B cell (primary cell): ENCODE measurements at regions not wholly inside any gene's neighbourhood (a gene's known extent, or its start where the extent isn't known, plus 50 kb on each side); places are given as distances from the start of the nearest gene placed in this dataset.
"Not testable (repeated sequence)": the region's sequence is repeated elsewhere in the genome, so short reads cannot be mapped to it uniquely, and the experiment has no call there.

Experiments used
- ATAC-seq: fragments of 200-7000 bp; cut with Tn5 transposase; one replicate; pipeline ENCODE4 v1.10.0; 2021; ENCODE audit warnings: low read depth, mild to moderate bottlenecking, moderate number of reproducible peaks, moderate library complexity
- CTCF ChIA-PET: fragments of 350-600 bp; sonication (Branson Sonifier 250); formaldehyde crosslinking; loops from one replicate; lab custom pipeline; 2021; ENCODE audit warnings: antibody characterized with exemption, inconsistent platforms; lab: Charles Lee
- POLR2A ChIA-PET: fragments of 350-600 bp; sonication (Branson Sonifier 250); formaldehyde crosslinking; loops from one replicate; lab custom pipeline; 2021; ENCODE audit warnings: antibody characterized with exemption; lab: Charles Lee
- DNase-seq: peaks from one replicate; pipeline ENCODE4 v3.0.0; 2013
- H2AFZ ChIP-seq: 2 replicates; pipeline ENCODE4 v1.6.1; 2012; ENCODE audit warnings: mild to moderate bottlenecking, low read depth, low read length; ENCODE audit not compliant: insufficient read depth, poor library complexity, severe bottlenecking
- H3K27ac ChIP-seq, 2 donors: 1 replicate in 1 of 2; 2 replicates in 1 of 2; pipeline ENCODE4 v1.5.1; 2012 to 2013; ENCODE audit warnings: low read length in 2 of 2, mild to moderate bottlenecking in 2 of 2, moderate library complexity in 1 of 2
- H3K27me3 ChIP-seq, 4 experiments: fragments of 200-600 bp in 1 of 4; sonication (generic) in 1 of 4; replicated peaks in 1 of 4; 1 replicate in 2 of 4; 2 replicates in 2 of 4; pipeline versions ENCODE4 v1.6.1 to v1.7.0; 2013 to 2016; ENCODE audit warnings: low read length in 3 of 4, mild to moderate bottlenecking in 2 of 4, mixed read lengths in 1 of 4, moderate library complexity in 1 of 4; ENCODE audit not compliant: insufficient read depth in 4 of 4, control insufficient read depth in 3 of 4; ENCODE audit errors: control extremely low read depth in 1 of 4
- H3K36me3 ChIP-seq, 2 experiments: replicated peaks in 1 of 2; 1 replicate in 1 of 2; 2 replicates in 1 of 2; pipeline versions ENCODE4 v1.6.1 to v1.7.1; 2013; ENCODE audit warnings: low read length in 1 of 2; ENCODE audit not compliant: insufficient read depth in 2 of 2, control insufficient read depth in 1 of 2; ENCODE audit errors: control extremely low read depth in 1 of 2, extremely low read depth in 1 of 2
- H3K4me1 ChIP-seq, 2 donors: fragments of 200-600 bp in 1 of 2; sonication (generic) in 1 of 2; 1 replicate in 1 of 2; 2 replicates in 1 of 2; pipeline versions ENCODE4 v1.5.1 to v1.6.1; 2013 to 2017; ENCODE audit warnings: low read length in 2 of 2; ENCODE audit not compliant: control insufficient read depth in 2 of 2, insufficient read depth in 2 of 2
- H3K4me2 ChIP-seq: replicated peaks from 2 replicates; pipeline ENCODE3; 2012; ENCODE audit warnings: mild to moderate bottlenecking, low read depth, low read length; ENCODE audit not compliant: poor library complexity, severe bottlenecking
- H3K4me3 ChIP-seq, 5 experiments: fragments of 200-600 bp in 1 of 5; sonication (generic) in 1 of 5; 1 replicate in 3 of 5; 2 replicates in 2 of 5; pipeline versions ENCODE4 v1.5.1 to v1.7.0; 2011 to 2016; ENCODE audit warnings: low read length in 4 of 5, mild to moderate bottlenecking in 4 of 5, low read depth in 2 of 5, control low read depth in 1 of 5, moderate library complexity in 1 of 5; ENCODE audit not compliant: insufficient read depth in 1 of 5; ENCODE audit errors: control extremely low read depth in 1 of 5, extremely low read depth in 1 of 5
- H3K79me2 ChIP-seq: fragments of 200-600 bp; sonication (generic); one replicate; pipeline ENCODE4 v1.6.0; 2016; ENCODE audit warnings: low read length; ENCODE audit not compliant: control insufficient read depth, insufficient read depth
- H3K9ac ChIP-seq: fragments of 200-600 bp; sonication (generic); 2 replicates; pipeline ENCODE4 v1.6.1; 2017; ENCODE audit warnings: mild to moderate bottlenecking, low read length, moderate library complexity
- H3K9me3 ChIP-seq, 3 donors: one replicate each; pipeline versions ENCODE4 v1.6.1 to v1.7.1; 2013; ENCODE audit warnings: low read length in 2 of 3; ENCODE audit not compliant: control insufficient read depth in 2 of 3, insufficient read depth in 1 of 3; ENCODE audit errors: control extremely low read depth in 1 of 3
- H4K20me1 ChIP-seq: 2 replicates; pipeline ENCODE4 v1.6.0; 2012; ENCODE audit warnings: mild to moderate bottlenecking, low read length; ENCODE audit not compliant: insufficient read depth, control insufficient read depth, poor library complexity, severe bottlenecking
- H3K27ac Mint-ChIP-seq: one replicate; pipeline ENCODE4 v1.8.0; 2021; ENCODE audit warnings: mixed read lengths
- H3K27me3 Mint-ChIP-seq: one replicate; pipeline ENCODE4 v1.8.0; 2021; ENCODE audit warnings: mixed read lengths
- H3K4me1 Mint-ChIP-seq: one replicate; pipeline ENCODE4 v1.8.0; 2021; ENCODE audit warnings: mixed read lengths
- H3K4me3 Mint-ChIP-seq: one replicate; pipeline ENCODE4 v1.8.0; 2021; ENCODE audit warnings: mixed read lengths
- H3K9me3 Mint-ChIP-seq: one replicate; pipeline ENCODE4 v1.8.0; 2022; ENCODE audit warnings: mixed read lengths; ENCODE audit not compliant: insufficient read depth
- CTCF ChIP-seq: fragments of 200-600 bp; IDR thresholded peaks from one replicate; pipeline ENCODE4 v1.8.0; 2022; ENCODE audit warnings: antibody characterized with exemption, mild to moderate bottlenecking
- EZH2 ChIP-seq: IDR thresholded peaks from 2 replicates; pipeline ENCODE4 v1.6.1; 2012; ENCODE audit warnings: borderline replicate concordance, low read depth, mild to moderate bottlenecking, moderate library complexity, low read length; ENCODE audit not compliant: insufficient read depth, poor library complexity, severe bottlenecking
- WGBS: methylation state at CpG from one replicate; pipeline ENCODE4 v1.1.5; 2013; ENCODE audit warnings: missing lambda C conversion rate; ENCODE audit not compliant: insufficient coverage; 5-methylcytosine and 5-hydroxymethylcytosine counted together
- intact Hi-C: fragments of 100-400 bp; cut with micrococcal nuclease; formaldehyde crosslinking; loops from one replicate; pipeline ENCODE4 v1.10.0; 2022

GRCh38 chr12:25710128-25710527 is 157.0 kb upstream of the LMNTD1 start:
- H3K4me3 Mint-ChIP-seq, result no peak overlapping the region
- Histone ChIP-seq H2AFZ (no peak overlapping the region), H3K27ac (no peak overlapping the region), H3K4me3 (no peak overlapping the region), H3K4me2 (no peak overlapping the region), H3K36me3 (no peaks in the 10 kb centered on the region), H3K79me2 (no peaks in the 10 kb centered on the region), H3K9me3 (peaks cover 0 to 12% (median 1%) of the 10 kb centered on the region in 3 donors), H4K20me1 (no peaks in the 10 kb centered on the region), H3K27me3 (no peaks in the 10 kb centered on the region), H3K9ac (no peak overlapping the region), H3K4me1 (no peaks in the 10 kb centered on the region)
- ATAC-seq, result no peak
- intact Hi-C loops, result no loop called here
- H3K27ac Mint-ChIP-seq, result no peak overlapping the region
- peaks cover 12% of the 10 kb centered on the region for H3K4me1 Mint-ChIP-seq
- no peak for DNase-seq
- POLR2A ChIA-PET, result no interaction called here
- no peak for TF ChIP-seq CTCF
- TF ChIP-seq EZH2, result no peak
- no peaks in the 10 kb centered on the region for H3K27me3 Mint-ChIP-seq
- WGBS, result no CpG with 5 or more reads among the region's 2 CpGs
- no peaks in the 10 kb centered on the region for H3K9me3 Mint-ChIP-seq
- CTCF ChIA-PET, result no interaction called here

DNA sequence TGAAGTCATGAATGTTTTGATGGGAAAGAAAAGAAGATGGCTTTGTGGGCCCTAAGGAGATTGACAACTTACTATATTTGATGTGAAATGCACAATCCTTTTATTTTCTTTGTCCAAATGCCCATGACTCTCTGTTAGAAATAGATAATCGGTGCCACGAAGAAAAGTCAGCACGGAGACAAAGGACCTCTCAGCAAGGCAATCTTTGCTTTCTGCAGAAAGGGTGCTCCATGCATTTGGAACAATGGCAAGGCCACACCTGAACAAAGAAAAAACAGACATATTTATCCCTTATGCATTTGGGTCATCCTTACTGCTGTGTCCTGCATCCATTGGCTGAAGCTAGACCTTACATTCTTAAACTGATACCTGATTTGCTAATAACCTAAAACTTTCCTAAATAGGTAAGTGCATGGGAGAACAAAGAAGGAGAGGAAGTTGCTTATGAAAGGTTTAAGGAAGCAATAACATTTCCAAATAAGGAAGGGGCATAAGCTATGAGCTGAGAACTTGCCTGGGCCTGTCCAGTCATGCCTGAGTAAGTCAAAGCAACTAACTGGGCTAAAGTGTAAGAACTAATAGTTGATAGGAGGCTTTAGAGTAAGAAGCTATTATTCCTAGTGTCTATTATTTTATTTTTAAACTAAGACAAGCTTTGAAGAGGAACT is 158.0 kb upstream of the LMNTD1 start:
- H3K4me2 ChIP-seq, H3K4me3 Mint-ChIP-seq, intact Hi-C loops, H2AFZ ChIP-seq, H4K20me1 ChIP-seq, H3K27me3 ChIP-seq, H3K27ac ChIP-seq, H3K27me3 Mint-ChIP-seq, H3K27ac Mint-ChIP-seq, H3K4me3 ChIP-seq, DNase-seq, H3K36me3 ChIP-seq, CTCF ChIA-PET, H3K9ac ChIP-seq, H3K79me2 ChIP-seq, ATAC-seq, H3K4me1 ChIP-seq, H3K9me3 Mint-ChIP-seq, POLR2A ChIA-PET: not testable (repeated sequence)
- peaks cover 0 to 12% (median 1%) of the 10 kb centered on the region in 3 donors for H3K9me3 ChIP-seq
- H3K4me1 Mint-ChIP-seq, result peaks cover 12% of the 10 kb centered on the region
- 94% methylated on average over 3 of the region's 3 CpGs for WGBS
